GM12864 (cell line): ENCODE measurements at regions not wholly inside any gene's neighbourhood (a gene's known extent, or its start where the extent isn't known, plus 50 kb on each side); places are given as distances from the start of the nearest gene placed in this dataset.

Experiments
- DNase-seq: peaks from one replicate; pipeline ENCODE4 v3.0.0-alpha.2; 2011; ENCODE audit warnings: low read depth
- H3K4me3 ChIP-seq: 2 replicates; pipeline ENCODE4 v1.5.1; 2011; ENCODE audit warnings: mild to moderate bottlenecking, low read depth, low read length, control low read depth
- TF ChIP-seq, protein P1 (sequence below): IDR thresholded peaks from 2 replicates; pipeline ENCODE4 v1.5.1; 2011; ENCODE audit warnings: low read depth, mild to moderate bottlenecking, moderate library complexity, low read length, control low read depth, inconsistent platforms; ENCODE audit errors: missing control alignments

DNA sequence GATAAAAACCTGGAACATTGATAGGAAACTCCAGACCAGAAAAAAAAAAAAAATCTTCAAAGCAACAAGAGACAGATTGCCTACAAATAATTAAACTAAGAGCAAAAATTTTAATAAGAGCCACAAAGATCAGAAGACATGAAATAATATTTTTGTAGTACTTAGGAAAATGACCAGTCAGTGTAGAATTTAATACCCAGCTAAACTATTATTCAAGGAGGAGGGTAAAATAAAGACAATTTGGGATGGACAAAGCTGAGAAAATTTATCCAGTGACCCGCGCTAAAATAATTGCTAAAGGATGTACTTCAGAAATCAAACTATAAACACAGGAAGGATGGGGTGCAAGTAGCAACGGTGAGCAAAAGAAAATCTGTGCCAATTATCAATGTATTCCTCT lies 133.2 kb downstream of the AQP9 start:
- TF ChIP-seq, protein P1, sequence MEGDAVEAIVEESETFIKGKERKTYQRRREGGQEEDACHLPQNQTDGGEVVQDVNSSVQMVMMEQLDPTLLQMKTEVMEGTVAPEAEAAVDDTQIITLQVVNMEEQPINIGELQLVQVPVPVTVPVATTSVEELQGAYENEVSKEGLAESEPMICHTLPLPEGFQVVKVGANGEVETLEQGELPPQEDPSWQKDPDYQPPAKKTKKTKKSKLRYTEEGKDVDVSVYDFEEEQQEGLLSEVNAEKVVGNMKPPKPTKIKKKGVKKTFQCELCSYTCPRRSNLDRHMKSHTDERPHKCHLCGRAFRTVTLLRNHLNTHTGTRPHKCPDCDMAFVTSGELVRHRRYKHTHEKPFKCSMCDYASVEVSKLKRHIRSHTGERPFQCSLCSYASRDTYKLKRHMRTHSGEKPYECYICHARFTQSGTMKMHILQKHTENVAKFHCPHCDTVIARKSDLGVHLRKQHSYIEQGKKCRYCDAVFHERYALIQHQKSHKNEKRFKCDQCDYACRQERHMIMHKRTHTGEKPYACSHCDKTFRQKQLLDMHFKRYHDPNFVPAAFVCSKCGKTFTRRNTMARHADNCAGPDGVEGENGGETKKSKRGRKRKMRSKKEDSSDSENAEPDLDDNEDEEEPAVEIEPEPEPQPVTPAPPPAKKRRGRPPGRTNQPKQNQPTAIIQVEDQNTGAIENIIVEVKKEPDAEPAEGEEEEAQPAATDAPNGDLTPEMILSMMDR = no peak
- no peak for DNase-seq
- no peak overlapping the region for H3K4me3 ChIP-seq

- TF ChIP-seq, protein P1 = no peak
Observed at GRCh38 chr15:58273104-58273503, 134.9 kb downstream of the AQP9 start.

GRCh38 chr15:58274885-58275284 lies 136.7 kb downstream of the AQP9 start:
- DNase-seq = no peak
- TF ChIP-seq, protein P1 = no peak
- no peak overlapping the region for H3K4me3 ChIP-seq

More at GRCh38 chr15:58273104-58273503, 134.9 kb downstream of the AQP9 start:
- DNase-seq = no peak
- no peak overlapping the region for H3K4me3 ChIP-seq

DNA sequence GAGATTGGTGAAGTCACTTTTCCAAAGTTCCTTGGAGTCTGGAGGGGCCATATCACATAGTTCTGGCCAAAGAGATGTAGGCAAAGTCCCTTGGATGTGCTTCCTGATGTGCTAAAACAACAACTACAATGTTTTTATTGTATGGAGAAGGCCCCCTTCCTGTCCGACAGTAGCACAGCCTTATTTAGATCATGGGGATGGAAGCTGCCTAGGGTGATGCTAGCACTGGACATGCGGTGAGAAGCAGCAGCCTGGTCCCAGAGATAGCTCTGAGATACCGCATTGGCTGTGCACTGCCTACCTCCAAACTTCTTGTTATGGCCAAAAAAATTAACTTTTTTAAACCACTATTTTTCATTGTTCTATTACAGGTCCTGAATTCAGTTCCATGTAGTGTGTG lies 137.6 kb downstream of the AQP9 start:
- no peak overlapping the region for H3K4me3 ChIP-seq
- TF ChIP-seq, protein P1 = no peak
- no peak for DNase-seq

DNA sequence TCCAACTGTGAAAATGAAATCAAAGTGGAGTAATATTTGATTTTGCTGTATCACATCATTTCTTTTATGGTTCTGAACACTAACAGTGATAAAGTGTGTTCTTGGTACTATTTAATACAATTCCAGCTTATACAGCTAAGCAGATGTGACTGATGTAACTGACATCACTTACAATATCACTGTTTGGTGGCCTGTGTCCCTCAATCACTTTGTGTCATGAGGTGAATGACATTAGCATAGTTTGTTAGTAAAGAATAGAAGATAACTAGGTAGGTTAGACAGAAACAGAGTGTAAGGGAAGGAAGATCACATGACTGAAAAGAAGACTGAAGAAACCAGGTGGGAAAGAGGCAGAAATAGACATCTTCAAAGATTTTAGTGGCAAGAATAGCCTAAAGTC lies 138.7 kb downstream of the AQP9 start:
- DNase-seq = no peak
- no peak overlapping the region for H3K4me3 ChIP-seq
- TF ChIP-seq, protein P1 = no peak

DNA sequence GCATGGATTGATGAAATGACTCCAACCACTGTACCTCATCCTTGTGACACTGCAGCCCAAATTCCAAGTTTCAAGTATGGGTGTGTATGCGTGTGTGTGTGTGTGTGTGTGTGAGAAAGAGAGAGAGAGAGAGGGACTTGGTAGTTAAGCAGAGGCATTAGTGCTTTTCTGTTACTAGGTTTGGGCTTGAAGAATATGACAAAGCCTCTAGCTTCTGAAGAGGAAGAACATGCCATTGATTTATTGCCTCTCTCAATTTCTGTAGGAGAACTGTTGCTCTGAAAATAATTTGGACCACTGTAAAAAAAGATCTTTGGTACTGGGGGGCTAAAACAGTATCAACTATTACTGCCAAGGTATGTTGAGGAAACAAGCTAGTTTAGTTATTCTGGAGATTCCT lies 139.2 kb downstream of the AQP9 start:
- no peak for DNase-seq
- TF ChIP-seq, protein P1 = no peak
- no peak overlapping the region for H3K4me3 ChIP-seq

GRCh38 chr15:58279106-58279505 lies 140.9 kb downstream of the AQP9 start:
- TF ChIP-seq, protein P1 = no peak
- no peak for DNase-seq
- no peak overlapping the region for H3K4me3 ChIP-seq
